ENCODE measurements at regions not wholly inside any gene's neighbourhood (a gene's known extent, or its start where the extent isn't known, plus 50 kb on each side); places are given as distances from the start of the nearest gene placed in this dataset.

GRCh38 chr2:16328521-16329190 is 337.0 kb downstream of the CYRIA start:
- Histone ChIP-seq H3K9ac (ENCODE audit: insufficient read length, low read depth) (no peak overlapping the region), H3K27me3 (ENCODE audit: insufficient read depth, insufficient read length) (no peaks in the 10 kb centered on the region), H3K4me1 (ENCODE audit: insufficient read depth, insufficient read length) (no peaks in the 10 kb centered on the region), H3K36me3 (ENCODE audit: insufficient read depth, insufficient read length, low read length) (no peaks in the 10 kb centered on the region), H3K4me3 (ENCODE audit: insufficient read length, low read depth) (no peak overlapping the region), H3K9me3 (ENCODE audit: insufficient read depth, low read length) (no peaks in the 10 kb centered on the region)
- DNase-seq (ENCODE audit: low read depth, low spot score) = no peak
- TF ChIP-seq ZNF274 (IDR thresholded peaks at IDR 0.05; ENCODE audit: low read depth, low read length) (no peak), SUZ12 (IDR thresholded peaks at IDR 0.05; ENCODE audit: extremely low read depth, insufficient read depth, insufficient read length) (no peak), YY1 (IDR thresholded peaks at IDR 0.05; ENCODE audit: insufficient read depth, insufficient read length) (no peak)

GRCh38 chr2:16327326-16327725 is 338.3 kb downstream of the CYRIA start:
- Histone ChIP-seq H3K4me1 (ENCODE audit: insufficient read depth, insufficient read length) (no peaks in the 10 kb centered on the region), H3K9ac (ENCODE audit: insufficient read length, low read depth) (no peak overlapping the region), H3K9me3 (ENCODE audit: insufficient read depth, low read length) (no peaks in the 10 kb centered on the region), H3K4me3 (ENCODE audit: insufficient read length, low read depth) (no peak overlapping the region), H3K27me3 (ENCODE audit: insufficient read depth, insufficient read length) (no peaks in the 10 kb centered on the region), H3K36me3 (ENCODE audit: insufficient read depth, insufficient read length, low read length) (no peaks in the 10 kb centered on the region)
- DNase-seq (ENCODE audit: low read depth, low spot score) = no peak
- TF ChIP-seq YY1 (IDR thresholded peaks at IDR 0.05; ENCODE audit: insufficient read depth, insufficient read length) (no peak), SUZ12 (IDR thresholded peaks at IDR 0.05; ENCODE audit: extremely low read depth, insufficient read depth, insufficient read length) (no peak), ZNF274 (IDR thresholded peaks at IDR 0.05; ENCODE audit: low read depth, low read length) (no peak)

- Histone ChIP-seq H3K4me1 (ENCODE audit: insufficient read depth, insufficient read length) (no peaks in the 10 kb centered on the region), H3K36me3 (ENCODE audit: insufficient read depth, insufficient read length, low read length) (no peaks in the 10 kb centered on the region), H3K9ac (ENCODE audit: insufficient read length, low read depth) (no peak overlapping the region), H3K4me3 (ENCODE audit: insufficient read length, low read depth) (no peak overlapping the region), H3K9me3 (ENCODE audit: insufficient read depth, low read length) (no peaks in the 10 kb centered on the region), H3K27me3 (ENCODE audit: insufficient read depth, insufficient read length) (no peaks in the 10 kb centered on the region)
- DNase-seq (ENCODE audit: low read depth, low spot score) = no peak
- TF ChIP-seq YY1 (IDR thresholded peaks at IDR 0.05; ENCODE audit: insufficient read depth, insufficient read length) (no peak), ZNF274 (IDR thresholded peaks at IDR 0.05; ENCODE audit: low read depth, low read length) (no peak), SUZ12 (IDR thresholded peaks at IDR 0.05; ENCODE audit: extremely low read depth, insufficient read depth, insufficient read length) (no peak)
These were observed 338.8 kb downstream of the CYRIA start for GRCh38 chr2:16326711-16327300.

GRCh38 chr2:16325976-16326510 is 339.6 kb downstream of the CYRIA start:
- no peak for DNase-seq (ENCODE audit: low read depth, low spot score)
- Histone ChIP-seq H3K9me3 (ENCODE audit: insufficient read depth, low read length) (no peaks in the 10 kb centered on the region), H3K36me3 (ENCODE audit: insufficient read depth, insufficient read length, low read length) (no peaks in the 10 kb centered on the region), H3K9ac (ENCODE audit: insufficient read length, low read depth) (no peak overlapping the region), H3K4me3 (ENCODE audit: insufficient read length, low read depth) (no peak overlapping the region), H3K4me1 (ENCODE audit: insufficient read depth, insufficient read length) (no peaks in the 10 kb centered on the region), H3K27me3 (ENCODE audit: insufficient read depth, insufficient read length) (no peaks in the 10 kb centered on the region)
- no peak for TF ChIP-seq SUZ12 (IDR thresholded peaks at IDR 0.05; ENCODE audit: extremely low read depth, insufficient read depth, insufficient read length)

- Histone ChIP-seq H3K27me3 (ENCODE audit: insufficient read depth, insufficient read length) (no peaks in the 10 kb centered on the region), H3K9me3 (ENCODE audit: insufficient read depth, low read length) (no peaks in the 10 kb centered on the region), H3K9ac (ENCODE audit: insufficient read length, low read depth) (no peak overlapping the region), H3K4me1 (ENCODE audit: insufficient read depth, insufficient read length) (no peaks in the 10 kb centered on the region), H3K36me3 (ENCODE audit: insufficient read depth, insufficient read length, low read length) (no peaks in the 10 kb centered on the region), H3K4me3 (ENCODE audit: insufficient read length, low read depth) (no peak overlapping the region)
- TF ChIP-seq YY1 (IDR thresholded peaks at IDR 0.05; ENCODE audit: insufficient read depth, insufficient read length) (no peak), SUZ12 (IDR thresholded peaks at IDR 0.05; ENCODE audit: extremely low read depth, insufficient read depth, insufficient read length) (no peak), ZNF274 (IDR thresholded peaks at IDR 0.05; ENCODE audit: low read depth, low read length) (no peak)
- DNase-seq (ENCODE audit: low read depth, low spot score) = no peak
These were observed 340.3 kb downstream of the CYRIA start for GRCh38 chr2:16325016-16325975.

- no peaks in the 10 kb centered on the region for H3K9me3 ChIP-seq (ENCODE audit: insufficient read depth, low read length)
- no peak for TF ChIP-seq SUZ12 (IDR thresholded peaks at IDR 0.05; ENCODE audit: extremely low read depth, insufficient read depth, insufficient read length)
- TF ChIP-seq ZNF274 (IDR thresholded peaks at IDR 0.05; ENCODE audit: low read depth, low read length) = no peak
- no peaks in the 10 kb centered on the region for H3K4me1 ChIP-seq (ENCODE audit: insufficient read depth, insufficient read length)
- DNase-seq (ENCODE audit: low read depth, low spot score) = no peak
- H3K9ac ChIP-seq (ENCODE audit: insufficient read length, low read depth) = no peak overlapping the region
- H3K27me3 ChIP-seq (ENCODE audit: insufficient read depth, insufficient read length) = no peaks in the 10 kb centered on the region
- no peaks in the 10 kb centered on the region for H3K36me3 ChIP-seq (ENCODE audit: insufficient read depth, insufficient read length, low read length)
- H3K4me3 ChIP-seq (ENCODE audit: insufficient read length, low read depth) = no peak overlapping the region
These were observed 341.1 kb downstream of the CYRIA start for GRCh38 chr2:16324544-16324937.
